RWPE1 (cell line): ENCODE measurements at regions not wholly inside any gene's neighbourhood (a gene's known extent, or its start where the extent isn't known, plus 50 kb on each side); places are given as distances from the start of the nearest gene placed in this dataset.

ENCODE experiments used
- CTCF ChIA-PET: fragments of 350-600 bp; sonication (Branson Sonifier 250); formaldehyde crosslinking; extraction: SDS; loops from one replicate; lab custom pipeline; 2021; lab: Yijun Ruan, JAX
- POLR2A ChIA-PET: fragments of 400-600 bp; formaldehyde crosslinking; extraction: SDS; loops from one replicate; lab custom pipeline; 2020; ENCODE audit warnings: antibody characterized with exemption; ENCODE audit not compliant: low non-redundant PET; lab: Yijun Ruan, JAX
- DNase-seq: peaks from one replicate; pipeline ENCODE4 v3.0.0; 2012; ENCODE audit warnings: low spot score
- H3K27ac ChIP-seq: fragments of 450-650 bp; 2 replicates; pipeline ENCODE4 v1.5.1; 2017
- CTCF ChIP-seq: fragments of 450-650 bp; conservative IDR thresholded peaks from 2 replicates; pipeline ENCODE4 v1.5.1; 2017; ENCODE audit warnings: low read depth, mild to moderate bottlenecking

GRCh38 chr14:30082486-30082885 lies 154.8 kb upstream of the PRKD1 start:
- H3K27ac ChIP-seq: no peak overlapping the region
- CTCF ChIA-PET: no interaction called here
- POLR2A ChIA-PET: no interaction called here
- no peak for DNase-seq
- no peak for TF ChIP-seq CTCF

DNA sequence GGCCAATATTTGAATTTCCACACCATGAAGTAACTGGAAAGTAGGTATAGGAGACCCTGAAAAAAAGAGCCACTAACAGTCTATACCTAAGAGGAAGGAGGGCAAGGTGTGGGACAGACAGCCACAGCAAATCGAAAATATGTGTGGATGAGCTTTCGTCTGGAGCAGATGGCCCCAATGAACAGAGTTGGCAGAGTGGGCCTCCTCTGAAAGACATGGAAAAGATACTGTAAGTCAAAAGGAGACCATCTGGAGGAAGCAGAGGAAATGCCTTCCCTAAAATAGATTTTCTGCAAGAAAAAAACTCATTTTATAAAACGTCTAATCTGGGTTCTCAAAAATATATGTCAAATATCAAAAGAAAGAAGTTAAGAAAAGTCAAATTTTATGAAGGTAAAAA lies 157.2 kb upstream of the PRKD1 start:
- ChIA-PET POLR2A (no interaction called here), CTCF (no interaction called here)
- no peak overlapping the region for H3K27ac ChIP-seq
- no peak for TF ChIP-seq CTCF
- no peak for DNase-seq

- no peak for TF ChIP-seq CTCF
- CTCF ChIA-PET: no interaction called here
- DNase-seq: no peak
- H3K27ac ChIP-seq: no peak overlapping the region
- POLR2A ChIA-PET: no interaction called here
Observed at GRCh38 chr14:30085943-30086342, 158.3 kb upstream of the PRKD1 start.

- ChIA-PET CTCF (no interaction called here), POLR2A (no interaction called here)
- DNase-seq: no peak
- no peak for TF ChIP-seq CTCF
- no peak overlapping the region for H3K27ac ChIP-seq
Observed at GRCh38 chr14:30088620-30089019, 161.0 kb upstream of the PRKD1 start.

GRCh38 chr14:30108975-30109700 lies 181.5 kb upstream of the PRKD1 start:
- POLR2A ChIA-PET: no interaction called here
- H3K27ac ChIP-seq: no peak overlapping the region
- CTCF ChIA-PET: no interaction called here
- DNase-seq: no peak
- TF ChIP-seq CTCF: no peak

GRCh38 chr14:30114051-30114450 lies 186.4 kb upstream of the PRKD1 start:
- no peak overlapping the region for H3K27ac ChIP-seq
- ChIA-PET POLR2A (no interaction called here), CTCF (no interaction called here)
- DNase-seq: no peak
- TF ChIP-seq CTCF: no peak
